Right forelimb (tissue), 1 donor: ENCODE measurements at regions not wholly inside any gene's neighbourhood (a gene's known extent, or its start where the extent isn't known, plus 50 kb on each side); places are given as distances from the start of the nearest gene placed in this dataset.

Experiments used
- DNase-seq: peaks from one replicate; pipeline ENCODE4 v3.0.0-alpha.2; 2018

GRCh38 chr10:132467464-132468149 is 70.0 kb upstream of the INPP5A start:
- DNase-seq = no peak

GRCh38 chr10:132468216-132468615 is 69.4 kb upstream of the INPP5A start:
- DNase-seq = no peak

DNA sequence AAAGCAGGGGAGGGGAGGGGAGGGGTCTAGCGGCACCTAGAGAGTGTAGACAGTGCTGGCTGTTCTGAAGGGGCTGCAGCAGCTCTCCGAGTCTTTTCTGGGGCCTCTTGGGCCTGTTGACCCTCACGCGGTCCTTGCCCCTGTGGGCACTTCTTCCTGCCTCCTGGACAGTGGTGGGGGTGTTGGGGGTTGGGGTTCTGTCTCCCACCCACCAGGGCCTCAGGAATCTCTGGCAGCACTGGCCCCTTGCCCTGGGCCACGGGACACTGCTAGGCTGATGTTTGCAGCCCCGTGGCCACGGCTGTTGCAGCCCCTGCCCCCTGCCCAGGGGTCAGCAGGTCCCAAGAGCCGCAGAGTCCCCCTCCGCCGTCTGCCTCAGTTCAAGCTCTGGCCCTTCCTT is 68.9 kb upstream of the INPP5A start:
- DNase-seq = no peak

- no peak for DNase-seq
Measured at GRCh38 chr10:132469197-132469884, 68.2 kb upstream of the INPP5A start.

DNA sequence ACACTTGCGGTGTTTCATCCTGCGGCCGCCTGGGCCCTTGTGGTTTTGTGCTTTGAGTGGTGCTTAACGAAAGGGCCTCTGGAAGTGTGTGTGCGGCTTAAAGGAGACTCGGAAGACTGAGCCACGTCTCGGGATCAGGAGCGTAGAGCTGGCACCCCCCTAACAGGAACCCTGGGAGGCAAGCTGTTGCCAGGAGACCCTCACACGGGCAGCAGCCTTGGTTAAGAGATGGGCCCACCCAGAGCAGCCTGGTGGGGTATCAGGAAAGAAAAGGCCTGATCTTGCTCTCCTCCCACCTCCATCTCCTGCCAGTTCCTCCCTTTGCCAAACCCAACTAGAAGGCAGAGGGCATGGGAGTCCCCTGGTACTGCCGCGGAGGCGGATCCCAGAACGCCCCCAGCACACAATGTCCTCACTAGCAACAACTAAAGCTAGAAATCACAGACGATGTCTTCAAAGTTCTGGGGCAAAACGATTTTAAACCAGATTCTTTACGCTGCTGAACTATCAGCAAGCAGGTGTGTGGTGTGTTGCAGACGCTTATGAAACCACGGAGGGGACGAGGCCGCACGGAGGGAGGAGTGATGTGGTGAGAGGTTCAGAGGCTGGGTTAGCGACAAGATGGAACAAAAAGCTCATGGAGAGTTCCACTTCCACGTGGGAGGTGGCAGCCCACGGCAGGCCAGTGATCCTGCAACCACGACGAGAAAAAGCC is 67.0 kb upstream of the INPP5A start:
- no peak for DNase-seq

DNA sequence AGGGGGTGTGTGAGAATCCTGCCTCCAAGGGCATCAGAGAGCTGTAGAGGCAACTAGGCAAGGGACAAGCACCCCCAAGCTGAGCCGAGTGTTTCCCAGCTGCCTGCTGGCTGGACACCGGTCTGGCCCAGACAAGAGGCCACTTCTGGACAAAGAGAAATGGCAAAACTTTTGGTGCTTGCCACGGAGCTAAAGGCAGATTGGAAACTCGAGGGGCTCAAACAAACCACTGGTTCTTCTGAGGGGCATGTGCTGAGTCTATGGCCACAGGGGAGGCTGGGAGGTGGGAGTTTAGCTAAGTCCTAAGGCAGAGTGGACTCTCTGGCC is 66.5 kb upstream of the INPP5A start:
- no peak for DNase-seq

DNA sequence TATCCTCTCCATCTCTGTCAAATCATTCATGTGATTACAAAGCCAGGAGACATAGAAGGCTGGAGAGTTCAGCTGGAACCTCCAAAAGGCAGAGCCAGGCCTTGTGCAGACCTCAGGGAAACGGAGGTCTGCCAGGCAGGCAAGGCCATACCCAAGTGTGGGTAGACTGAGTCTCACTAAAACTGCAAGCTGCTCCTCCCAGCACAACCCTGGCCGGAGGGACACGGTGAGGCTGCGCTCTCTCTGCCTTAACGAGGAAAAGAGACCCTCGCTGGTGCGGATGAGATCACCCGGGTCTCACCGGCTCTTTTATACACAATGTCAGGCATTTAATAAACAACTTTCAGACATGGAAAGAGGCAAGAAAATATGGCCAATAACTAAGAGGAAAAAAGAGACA is 66.1 kb upstream of the INPP5A start:
- DNase-seq = no peak

DNA sequence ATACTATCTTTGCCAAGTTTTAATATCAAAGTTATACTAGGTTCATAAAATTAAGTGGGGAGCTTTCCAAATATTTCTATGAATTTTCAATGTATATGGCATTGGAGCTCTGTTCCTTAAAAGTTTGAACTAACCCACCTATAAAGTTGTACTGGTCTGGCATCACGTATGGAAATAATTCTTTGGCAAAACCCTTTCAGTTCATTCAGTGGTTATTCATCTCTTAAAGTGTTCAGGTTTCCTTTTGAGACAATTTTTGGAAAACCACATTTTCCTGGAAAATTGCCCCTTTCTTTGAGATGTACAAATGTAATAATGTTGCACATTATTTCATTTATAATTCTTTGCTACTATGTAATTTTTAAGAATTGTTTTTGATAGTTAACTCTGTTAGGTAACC is 62.5 kb upstream of the INPP5A start:
- no peak for DNase-seq

- DNase-seq = peak; percentile 36
Measured at GRCh38 chr10:132476146-132477065, 61.2 kb upstream of the INPP5A start.

DNA sequence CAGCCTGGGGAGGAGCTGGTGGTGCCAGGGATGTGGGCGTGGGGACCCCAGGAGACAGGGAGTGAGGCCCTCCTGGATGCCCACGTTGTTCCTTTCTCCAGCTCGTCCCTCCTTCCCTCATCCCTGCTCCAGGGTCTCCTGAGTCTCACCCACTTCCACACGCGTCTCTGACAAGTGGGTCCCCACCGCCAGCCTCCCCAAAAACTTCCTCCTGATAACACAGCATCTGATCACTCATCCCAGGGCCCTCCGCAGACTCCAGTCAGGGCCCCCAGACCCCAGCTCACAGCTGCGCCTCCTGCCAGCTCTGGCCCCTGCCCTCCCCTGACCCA is 60.6 kb upstream of the INPP5A start:
- peak; percentile 38 for DNase-seq

DNA sequence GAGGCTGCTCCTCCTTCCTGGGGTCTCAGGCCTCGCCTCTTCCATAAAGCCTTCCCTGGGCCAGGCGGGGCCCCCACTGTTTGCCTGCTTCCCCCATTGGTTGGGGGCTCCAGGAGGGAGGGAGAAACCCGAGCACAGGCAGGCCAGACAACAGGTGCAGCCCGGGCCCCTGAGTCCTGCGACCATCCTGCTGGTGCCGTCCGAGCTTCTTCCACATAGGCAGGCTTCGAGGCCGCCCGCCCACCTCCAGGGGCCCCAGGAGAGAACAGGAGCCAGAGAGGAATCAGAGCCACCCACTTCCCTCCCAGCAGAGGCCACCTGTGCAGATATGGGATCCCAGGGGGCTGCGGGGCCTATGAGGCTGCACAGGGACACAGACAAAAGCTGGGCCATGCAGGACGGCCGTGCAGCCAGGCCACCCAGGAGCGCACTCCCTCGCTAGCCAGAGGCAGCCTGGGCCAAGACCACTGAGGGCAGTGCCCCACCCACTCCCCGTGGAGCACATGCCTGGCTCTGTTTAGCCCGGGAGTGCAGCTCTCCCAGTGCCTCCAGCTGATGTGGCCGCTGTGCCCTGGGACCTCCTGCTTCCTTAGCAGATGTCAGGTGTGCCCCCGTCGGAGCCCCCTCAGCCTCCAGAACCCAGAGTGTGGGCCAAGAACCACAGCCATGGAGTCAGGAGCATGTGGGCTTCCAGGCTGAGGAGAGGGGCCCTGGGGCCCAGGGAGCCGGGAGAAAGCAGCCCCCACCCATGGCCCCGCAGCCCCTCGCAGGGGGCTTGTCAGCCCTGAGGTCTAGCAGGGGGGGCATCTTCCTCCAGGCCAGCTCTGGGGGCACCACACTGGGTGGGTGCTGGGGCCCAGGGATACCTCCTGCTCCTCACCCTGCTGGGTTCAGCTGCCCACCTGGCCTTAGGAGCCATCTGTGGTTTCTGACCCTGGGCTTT is 59.9 kb upstream of the INPP5A start:
- DNase-seq = peak; percentile 43

DNA sequence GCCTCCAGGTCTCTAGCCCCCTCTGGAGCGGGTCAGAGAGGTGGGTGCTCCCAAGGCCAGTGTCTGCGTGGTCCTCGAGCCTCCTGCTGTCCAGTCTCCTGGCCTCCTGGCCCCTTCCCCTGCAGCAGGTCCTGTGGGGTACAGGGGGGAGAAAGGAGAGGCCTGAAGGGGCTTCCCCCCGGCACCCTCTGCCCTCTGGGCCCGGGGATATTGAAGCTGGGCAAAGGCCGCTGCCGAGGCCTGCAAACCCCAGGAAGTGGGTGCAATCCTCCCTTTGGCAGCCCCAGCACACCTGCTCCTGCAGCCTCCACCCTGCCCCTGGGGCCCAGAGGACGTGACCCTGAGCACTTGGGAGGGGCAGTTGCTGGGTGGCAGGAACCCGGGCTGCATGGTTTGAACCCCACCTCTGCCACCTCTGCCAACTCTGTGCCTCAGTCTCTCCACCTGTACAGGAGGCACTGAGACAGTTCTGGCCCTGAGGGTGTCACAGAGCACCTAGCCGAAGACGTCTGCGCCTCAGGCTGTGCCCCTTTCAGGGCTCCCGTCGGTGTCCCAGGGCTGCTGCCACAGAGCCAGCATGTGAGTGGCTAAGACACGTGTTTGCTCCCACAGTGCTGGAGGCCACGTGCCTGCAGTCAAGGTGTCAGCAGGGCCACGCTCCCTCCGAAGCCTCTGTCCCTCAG is 59.1 kb upstream of the INPP5A start:
- peak; percentile 39 for DNase-seq

DNA sequence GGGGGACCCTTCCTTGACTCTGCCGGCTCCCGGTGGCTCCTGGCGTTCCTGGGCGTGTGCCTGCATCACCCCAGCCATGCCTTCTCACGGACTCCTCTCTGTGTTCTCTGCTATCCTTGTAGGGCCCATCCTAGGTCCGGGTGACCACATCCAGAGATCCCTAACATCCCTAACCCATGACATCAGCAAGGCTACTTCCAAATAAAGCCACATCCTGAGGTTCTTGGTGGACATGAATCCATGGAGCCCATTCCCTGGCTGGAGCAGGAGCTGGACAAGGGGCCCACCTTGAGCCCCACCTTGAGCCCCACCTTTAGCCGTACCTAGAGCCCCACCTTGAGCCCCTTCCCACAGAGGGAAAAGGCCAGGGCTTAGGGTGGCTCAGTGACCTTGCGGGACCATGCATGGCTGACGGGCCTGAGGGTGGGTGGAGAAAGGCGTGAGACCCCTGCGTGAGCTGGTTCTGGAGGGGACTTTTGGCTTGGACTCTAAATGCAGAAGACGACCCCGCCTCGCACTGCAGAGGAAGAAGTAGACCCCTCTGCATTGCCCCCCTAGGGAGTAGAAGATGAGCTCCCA is 58.5 kb upstream of the INPP5A start:
- no peak for DNase-seq

DNA sequence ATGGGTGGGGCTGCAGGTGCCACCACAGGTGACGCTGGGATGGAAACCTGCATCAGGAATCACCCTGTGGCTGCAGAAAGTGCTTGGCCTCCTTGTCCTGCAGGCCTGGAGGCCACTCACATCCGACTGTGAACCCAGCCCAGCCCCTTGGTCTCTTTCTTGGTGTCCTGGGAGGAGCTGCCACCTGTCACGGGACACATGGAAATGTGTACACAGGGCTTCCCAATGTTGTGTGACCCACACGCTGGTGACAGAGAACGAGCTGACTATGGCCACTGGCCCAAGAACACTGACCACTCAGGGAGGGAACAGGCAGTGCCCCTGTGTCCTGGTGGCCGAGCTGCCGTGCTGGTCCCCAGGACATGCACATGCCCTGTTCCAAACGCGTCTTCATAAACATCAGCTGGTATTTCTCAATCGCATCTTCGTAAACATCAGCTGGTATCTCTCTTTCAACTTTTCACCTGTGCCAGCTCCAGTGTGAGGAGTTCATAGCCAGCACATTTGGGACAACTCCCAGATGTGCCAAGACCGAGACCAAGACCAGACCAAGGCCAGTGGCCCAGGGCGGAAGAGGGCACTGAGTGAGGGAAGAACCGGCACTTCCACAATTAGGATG is 57.9 kb upstream of the INPP5A start:
- no peak for DNase-seq

DNA sequence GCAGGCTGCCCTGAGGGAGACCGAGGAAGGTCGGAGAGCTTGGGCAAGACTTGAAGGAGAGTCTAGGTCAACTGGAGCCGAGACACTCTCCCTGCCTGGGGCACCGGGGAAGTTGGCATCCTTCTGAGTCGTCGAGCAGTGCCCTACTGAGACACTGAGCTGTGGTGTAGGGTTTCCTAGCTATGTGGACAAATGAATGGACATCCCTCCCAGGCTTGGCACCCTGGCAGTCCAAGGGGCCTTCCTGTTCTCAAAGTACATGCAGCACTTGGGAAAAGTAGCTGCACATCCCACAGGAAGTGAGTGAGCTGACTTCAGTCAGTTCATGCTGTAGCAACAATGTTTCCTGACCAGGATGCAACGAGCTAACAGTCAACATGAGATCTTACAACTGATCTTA is 57.2 kb upstream of the INPP5A start:
- DNase-seq = no peak

- peak; percentile 30 for DNase-seq
Measured at GRCh38 chr10:132481690-132482089, 55.9 kb upstream of the INPP5A start.

GRCh38 chr10:132482090-132482800 is 55.3 kb upstream of the INPP5A start:
- DNase-seq = peak; percentile 34

DNA sequence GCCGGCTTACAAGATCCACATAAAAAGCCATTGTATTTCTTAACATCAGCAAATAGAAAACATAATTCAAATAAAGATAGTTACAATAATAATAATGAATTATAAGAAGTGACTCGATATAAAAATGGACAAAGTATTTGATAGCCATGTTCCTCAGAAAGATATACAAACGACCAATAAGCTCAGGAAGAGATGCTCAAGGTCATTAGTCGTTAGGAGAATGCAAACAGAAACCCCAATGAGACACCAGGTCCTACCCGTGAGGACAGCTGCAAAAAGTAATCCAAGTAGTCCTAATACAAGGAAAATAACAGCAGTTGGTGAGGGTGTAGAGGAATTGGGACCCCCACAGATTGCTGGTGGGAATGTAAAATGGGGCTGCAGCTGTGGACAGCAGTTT is 54.2 kb upstream of the INPP5A start:
- DNase-seq = no peak

DNA sequence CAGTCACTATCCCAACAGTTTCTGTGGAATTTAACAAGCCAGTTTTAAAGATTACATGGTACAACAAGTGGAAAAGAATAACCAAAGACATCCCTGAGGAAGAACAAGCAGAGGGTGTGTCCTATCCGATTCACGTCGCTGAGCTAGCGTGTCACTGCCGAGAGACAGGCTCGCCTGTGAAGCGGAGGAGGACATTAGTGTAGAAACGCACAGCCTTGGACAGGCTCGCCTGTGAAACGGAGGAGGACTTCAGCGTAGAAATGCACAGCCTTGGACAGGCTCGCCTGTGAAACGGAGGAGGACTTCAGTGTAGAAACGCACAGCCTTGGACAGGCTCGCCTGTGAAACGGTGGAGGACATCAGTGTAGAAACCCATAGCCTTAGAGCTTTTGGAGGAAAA is 52.7 kb upstream of the INPP5A start:
- DNase-seq = no peak

DNA sequence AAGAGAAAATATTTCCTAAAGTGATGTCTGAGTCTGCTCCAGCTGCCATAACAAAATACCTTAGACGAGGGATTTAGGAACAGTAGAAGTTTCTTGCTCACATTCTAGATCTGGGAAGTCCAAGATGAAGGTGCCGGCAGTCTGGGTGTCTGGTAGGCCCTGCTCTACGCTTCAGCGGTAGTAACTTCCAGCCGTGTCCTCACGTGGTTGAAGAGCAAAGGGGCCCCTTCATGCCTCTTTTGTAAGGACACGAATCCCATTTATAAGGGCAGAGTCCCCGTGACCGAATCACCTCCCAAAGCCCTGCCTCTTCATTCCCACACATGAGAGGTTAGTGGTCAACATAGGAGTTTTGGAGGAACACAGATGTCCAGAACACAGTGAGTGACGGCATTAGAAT is 52.2 kb upstream of the INPP5A start:
- no peak for DNase-seq
